Gastrocnemius medialis (tissue), 4 donors: ENCODE measurements at regions not wholly inside any gene's neighbourhood (a gene's known extent, or its start where the extent isn't known, plus 50 kb on each side); places are given as distances from the start of the nearest gene placed in this dataset.
"Not testable (repeated sequence)": the region's sequence is repeated elsewhere in the genome, so short reads cannot be mapped to it uniquely, and the experiment has no call there.

Experiments used
- ATAC-seq, 2 donors: fragments of 150-250 bp; one replicate each; pipeline ENCODE4 v1.9.1; 2016
- DNase-seq, 2 donors: peaks; one replicate each; pipeline ENCODE4 v3.0.0-alpha.2; 2019
- H3K27ac ChIP-seq, 4 donors: fragments of 200-600 bp; sonication (generic); 1 replicate in 1 of 4; 2 replicates in 3 of 4; pipeline ENCODE4 v1.5.1; 2016 to 2018; ENCODE audit warnings: mild to moderate bottlenecking in 2 of 4, moderate library complexity in 1 of 4
- H3K27me3 ChIP-seq, 3 donors: fragments of 200-600 bp; sonication (generic) in 2 of 3; 1 replicate in 1 of 3; 2 replicates in 2 of 3; pipeline versions ENCODE4 v1.5.1 to v1.6.0; 2016 to 2019; ENCODE audit warnings: mild to moderate bottlenecking in 1 of 3, moderate library complexity in 1 of 3
- H3K36me3 ChIP-seq, 2 donors: fragments of 200-600 bp; sonication (generic) in 1 of 2; one replicate each; pipeline ENCODE4 v1.5.1; 2017 to 2018
- H3K4me1 ChIP-seq, 2 donors: fragments of 200-600 bp; sonication (generic) in 1 of 2; one replicate each; pipeline ENCODE4 v1.5.1; 2016 to 2017; ENCODE audit warnings: mild to moderate bottlenecking in 2 of 2
- H3K4me3 ChIP-seq, 4 donors: fragments of 200-600 bp; sonication (generic) in 3 of 4; 1 replicate in 1 of 4; 2 replicates in 3 of 4; pipeline ENCODE4 v1.5.1; 2016 to 2019; ENCODE audit warnings: mild to moderate bottlenecking in 2 of 4
- H3K9me3 ChIP-seq, 3 donors: fragments of 200-600 bp; sonication (generic) in 2 of 3; 1 replicate in 1 of 3; 2 replicates in 2 of 3; pipeline ENCODE4 v1.5.1; 2016 to 2019
- POLR2A ChIP-seq, 2 donors: fragments of 450-650 bp; IDR thresholded peaks; one replicate each; pipeline ENCODE4 v1.6.1; 2017; ENCODE audit warnings: antibody characterized with exemption in 2 of 2, mild to moderate bottlenecking in 2 of 2, moderate library complexity in 2 of 2
- in situ Hi-C, 4 donors: fragments of 200-750 bp; cut with MboI; loops; one replicate each; pipeline versions ENCODE4 v1.15.0 to v1.8.0; 2017; ENCODE audit warnings: low sequenced_read_pairs in 4 of 4
- intact Hi-C: fragments of 100-400 bp; cut with DNase I; formaldehyde crosslinking; loops from one replicate; pipeline ENCODE4 v1.15.1; 2023; ENCODE audit warnings: low total_unique reads
- TF ChIP-seq, protein P1 (sequence below), 5 experiments: fragments of 450-650 bp in 3 of 5; fragments of 200-600 bp in 2 of 5; sonication (generic) in 2 of 5; IDR thresholded peaks in 4 of 5; conservative IDR thresholded peaks in 1 of 5; 1 replicate in 4 of 5; 2 replicates in 1 of 5; pipeline ENCODE4 v1.5.1; 2016 to 2019; ENCODE audit warnings: antibody characterized with exemption in 5 of 5, mild to moderate bottlenecking in 3 of 5, moderate library complexity in 3 of 5

DNA sequence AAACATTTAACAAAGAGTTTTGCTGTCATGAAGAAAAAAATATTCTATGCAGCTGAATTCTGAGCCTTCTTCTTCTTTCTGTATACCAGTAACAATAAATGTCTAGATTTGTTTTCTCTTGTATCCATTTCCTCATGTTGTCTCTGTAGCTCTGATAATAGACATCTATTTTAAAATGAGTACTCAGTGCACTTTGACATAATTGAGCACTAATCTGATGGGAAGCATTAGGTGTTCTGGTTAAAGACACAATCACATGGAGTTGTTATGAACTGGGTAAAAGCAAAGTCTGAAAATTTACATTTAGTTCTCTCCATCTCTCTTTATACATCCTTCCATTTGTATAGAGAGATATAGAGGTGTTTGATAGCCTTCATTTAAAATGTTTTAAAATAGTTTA is 230.0 kb downstream of the BCHE start:
- Histone ChIP-seq H3K27me3 (no peaks in the 10 kb centered on the region), H3K9me3 (no peaks in the 10 kb centered on the region), H3K4me3 (no peak overlapping the region), H3K4me1 (no peaks in the 10 kb centered on the region), H3K36me3 (no peaks in the 10 kb centered on the region), H3K27ac (no peak overlapping the region)
- TF ChIP-seq POLR2A (IDR thresholded peaks at IDR 0.05) = no peak
- TF ChIP-seq, protein P1, sequence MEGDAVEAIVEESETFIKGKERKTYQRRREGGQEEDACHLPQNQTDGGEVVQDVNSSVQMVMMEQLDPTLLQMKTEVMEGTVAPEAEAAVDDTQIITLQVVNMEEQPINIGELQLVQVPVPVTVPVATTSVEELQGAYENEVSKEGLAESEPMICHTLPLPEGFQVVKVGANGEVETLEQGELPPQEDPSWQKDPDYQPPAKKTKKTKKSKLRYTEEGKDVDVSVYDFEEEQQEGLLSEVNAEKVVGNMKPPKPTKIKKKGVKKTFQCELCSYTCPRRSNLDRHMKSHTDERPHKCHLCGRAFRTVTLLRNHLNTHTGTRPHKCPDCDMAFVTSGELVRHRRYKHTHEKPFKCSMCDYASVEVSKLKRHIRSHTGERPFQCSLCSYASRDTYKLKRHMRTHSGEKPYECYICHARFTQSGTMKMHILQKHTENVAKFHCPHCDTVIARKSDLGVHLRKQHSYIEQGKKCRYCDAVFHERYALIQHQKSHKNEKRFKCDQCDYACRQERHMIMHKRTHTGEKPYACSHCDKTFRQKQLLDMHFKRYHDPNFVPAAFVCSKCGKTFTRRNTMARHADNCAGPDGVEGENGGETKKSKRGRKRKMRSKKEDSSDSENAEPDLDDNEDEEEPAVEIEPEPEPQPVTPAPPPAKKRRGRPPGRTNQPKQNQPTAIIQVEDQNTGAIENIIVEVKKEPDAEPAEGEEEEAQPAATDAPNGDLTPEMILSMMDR (IDR thresholded peaks at IDR 0.05 in 4 of 5, conservative IDR thresholded peaks at IDR 0.05 in 1 of 5) = no peak
- intact Hi-C loops = no loop called here
- ATAC-seq = no peak
- in situ Hi-C loops = no loop called here
- no peak for DNase-seq

DNA sequence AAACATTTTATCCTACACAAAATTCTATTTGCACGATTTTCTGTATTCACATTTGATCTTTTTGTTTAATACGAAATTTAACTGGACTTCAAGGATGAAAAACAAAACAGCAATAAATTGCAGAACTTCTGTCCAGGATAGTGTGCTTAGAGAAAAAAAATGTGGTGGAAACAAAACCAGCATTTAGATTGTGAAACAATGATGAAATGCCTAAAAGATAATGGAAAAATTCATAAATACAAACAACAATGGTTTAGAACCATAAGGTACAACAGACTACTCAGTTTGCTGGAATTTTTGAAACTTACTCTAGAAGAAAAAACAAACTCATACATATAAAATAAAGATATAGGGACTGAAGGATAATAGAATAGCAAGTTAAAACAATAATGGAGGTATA is 234.0 kb downstream of the BCHE start:
- no peak for TF ChIP-seq POLR2A (IDR thresholded peaks at IDR 0.05)
- TF ChIP-seq, protein P1 (IDR thresholded peaks at IDR 0.05 in 4 of 5, conservative IDR thresholded peaks at IDR 0.05 in 1 of 5) = no peak
- in situ Hi-C loops (no loop called here), intact Hi-C loops (no loop called here)
- no peaks in the 10 kb centered on the region for H3K4me1 ChIP-seq
- no peaks in the 10 kb centered on the region for H3K27me3 ChIP-seq
- H3K9me3 ChIP-seq = no peaks in the 10 kb centered on the region
- H3K36me3 ChIP-seq = no peaks in the 10 kb centered on the region
- H3K4me3 ChIP-seq = no peak overlapping the region
- DNase-seq (no peak), ATAC-seq (no peak)
- no peak overlapping the region for H3K27ac ChIP-seq

- ATAC-seq, in situ Hi-C loops, H3K27me3 ChIP-seq, H3K9me3 ChIP-seq, H3K4me3 ChIP-seq, H3K27ac ChIP-seq, H3K4me1 ChIP-seq, H3K36me3 ChIP-seq, intact Hi-C loops, DNase-seq: not testable (repeated sequence)
Observed at GRCh38 chr3:165572566-165572965, 264.7 kb downstream of the BCHE start.

DNA sequence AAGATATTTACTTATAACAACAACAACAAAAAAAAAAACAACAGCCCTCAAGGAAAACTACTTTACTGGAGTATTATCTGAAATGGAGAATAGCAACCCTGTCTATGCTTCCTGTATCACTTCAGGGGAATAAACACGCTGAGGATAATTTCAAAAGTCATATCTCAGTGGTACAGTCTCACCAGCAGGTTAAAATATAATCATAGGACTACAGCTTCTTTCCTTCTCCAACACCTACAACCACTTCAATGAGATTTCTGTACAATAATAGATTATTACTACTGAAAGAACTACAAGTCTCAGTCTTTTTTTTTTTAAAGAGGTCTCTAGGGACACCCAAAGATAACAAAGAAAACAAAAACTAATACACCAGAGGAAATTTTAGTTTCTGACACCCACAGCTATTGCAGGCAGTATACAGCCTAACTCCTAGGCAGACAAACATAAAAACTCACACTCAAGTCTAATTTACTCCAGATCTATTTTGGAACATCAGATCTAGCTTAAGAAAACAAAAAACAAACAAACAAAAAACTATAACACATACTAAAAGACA is 268.2 kb downstream of the BCHE start:
- no peak overlapping the region for H3K4me3 ChIP-seq
- DNase-seq (no peak), ATAC-seq (no peak)
- TF ChIP-seq, protein P1 (IDR thresholded peaks at IDR 0.05 in 4 of 5, conservative IDR thresholded peaks at IDR 0.05 in 1 of 5) = no peak
- no peak for TF ChIP-seq POLR2A (IDR thresholded peaks at IDR 0.05)
- H3K4me1 ChIP-seq = no peaks in the 10 kb centered on the region
- H3K27ac ChIP-seq = no peak overlapping the region
- in situ Hi-C loops = no loop called here
- no peaks in the 10 kb centered on the region for H3K36me3 ChIP-seq
- intact Hi-C loops = no loop called here
- H3K27me3 ChIP-seq = no peaks in the 10 kb centered on the region
- no peaks in the 10 kb centered on the region for H3K9me3 ChIP-seq

DNA sequence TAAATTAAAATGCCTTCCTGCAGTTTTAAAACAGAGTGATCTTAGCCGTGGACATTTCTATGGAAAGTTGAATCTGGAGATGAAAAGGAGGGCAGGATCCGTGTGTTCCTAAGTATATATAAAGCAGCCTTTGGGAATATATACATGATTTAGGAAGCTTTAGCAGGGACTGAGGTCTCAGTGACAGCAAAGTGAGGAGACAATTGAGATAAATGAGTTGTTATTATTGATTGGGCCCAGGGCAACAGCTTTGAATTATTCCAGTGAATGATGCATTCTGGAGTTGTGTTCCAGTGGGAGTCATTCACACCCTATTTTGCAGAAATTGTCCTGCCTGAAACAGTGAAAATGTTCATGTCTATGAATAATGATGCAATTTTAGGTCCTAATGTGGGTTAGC is 281.4 kb downstream of the BCHE start:
- in situ Hi-C loops = no loop called here
- no peaks in the 10 kb centered on the region for H3K27me3 ChIP-seq
- ATAC-seq = no peak
- no peaks in the 10 kb centered on the region for H3K4me1 ChIP-seq
- no peaks in the 10 kb centered on the region for H3K9me3 ChIP-seq
- no peak overlapping the region for H3K27ac ChIP-seq
- intact Hi-C loops = no loop called here
- H3K4me3 ChIP-seq = no peak overlapping the region
- no peak for TF ChIP-seq POLR2A (IDR thresholded peaks at IDR 0.05)
- TF ChIP-seq, protein P1 (IDR thresholded peaks at IDR 0.05 in 4 of 5, conservative IDR thresholded peaks at IDR 0.05 in 1 of 5) = no peak
- no peaks in the 10 kb centered on the region for H3K36me3 ChIP-seq
- DNase-seq = no peak
